SHP77 treated with DMSO at 0.1 percent for 48 hours (cell line): ENCODE measurements at regions not wholly inside any gene's neighbourhood (a gene's known extent, or its start where the extent isn't known, plus 50 kb on each side); places are given as distances from the start of the nearest gene placed in this dataset.
A peak's percentile ranks its signal among the peaks of the same experiment; 100 is the strongest.

Experiments
- DNase-seq: peaks from one replicate; lab custom pipeline; 2025; lab: John Stamatoyannopoulos, UW

- no peak for DNase-seq
Measured at GRCh38 chr11:129291546-129291945, 84.1 kb upstream of the BARX2 start.

GRCh38 chr11:129290966-129291365, 84.7 kb upstream of the BARX2 start:
- no peak for DNase-seq

- DNase-seq = no peak
Measured at GRCh38 chr11:129289350-129290040, 86.2 kb upstream of the BARX2 start.

DNA sequence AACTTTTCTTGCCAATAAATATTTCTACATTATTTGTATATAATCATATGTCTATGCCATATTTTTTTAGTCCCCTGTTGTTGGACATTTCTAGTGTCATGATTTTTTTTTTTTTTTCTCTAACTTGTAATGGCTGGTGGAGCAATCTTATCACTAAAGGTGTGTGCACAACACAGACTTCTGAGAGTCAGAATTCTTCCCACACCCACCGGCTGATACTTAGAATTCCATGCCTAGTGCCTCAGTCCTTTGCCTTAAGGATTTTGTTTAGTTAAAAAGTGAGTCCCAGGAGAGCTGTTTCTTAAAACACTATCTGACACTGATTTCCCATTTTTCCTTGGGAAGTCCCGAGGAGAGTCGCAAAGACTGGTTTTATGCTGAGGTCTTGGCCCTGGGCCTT, 87.7 kb upstream of the BARX2 start:
- DNase-seq = no peak

DNA sequence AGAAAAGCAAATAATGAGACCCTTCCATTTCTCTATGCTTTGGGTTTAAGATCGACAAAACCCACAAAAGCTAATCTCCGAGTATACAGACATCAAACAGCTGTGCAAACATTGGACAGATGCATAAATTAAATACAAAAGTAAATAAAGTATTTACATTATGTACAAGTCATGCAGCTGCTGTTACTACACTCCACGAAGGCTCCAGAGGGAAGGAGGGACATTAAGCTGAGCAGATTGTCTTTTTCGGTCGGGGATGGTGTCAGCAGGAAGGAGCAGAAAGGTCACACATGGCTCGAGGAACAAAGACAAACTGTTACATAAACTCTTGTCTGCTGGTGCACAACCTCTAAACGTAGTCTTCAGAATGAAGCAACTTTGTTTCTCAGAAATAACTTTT, 88.8 kb upstream of the BARX2 start:
- peak; percentile 91 for DNase-seq

- no peak for DNase-seq
Measured at GRCh38 chr11:129285402-129285786, 90.3 kb upstream of the BARX2 start.

DNA sequence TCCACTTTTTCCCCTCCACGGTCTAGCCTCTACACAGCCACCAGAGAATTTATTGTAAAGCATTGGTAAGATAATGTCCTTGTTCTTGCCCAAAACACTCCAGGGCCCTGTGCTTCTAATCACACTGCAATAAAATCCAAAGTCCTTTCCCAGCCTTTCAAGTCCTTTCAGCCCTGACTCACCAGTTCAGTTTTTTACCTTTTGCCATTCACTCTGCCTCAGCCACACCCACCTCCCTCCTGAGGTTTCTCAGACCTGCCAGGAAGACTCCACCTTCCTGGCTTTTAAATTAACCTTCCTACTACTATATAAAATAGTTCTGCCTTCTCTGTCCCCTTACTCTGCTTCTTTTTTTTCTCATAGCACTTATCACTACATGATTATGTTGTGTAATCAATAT, 91.0 kb upstream of the ARHGAP32 start:
- no peak for DNase-seq

GRCh38 chr11:129282634-129283033, 90.5 kb upstream of the ARHGAP32 start:
- no peak for DNase-seq

- no peak for DNase-seq
Measured at GRCh38 chr11:129281471-129282415, 89.6 kb upstream of the ARHGAP32 start.

- DNase-seq = no peak
Measured at GRCh38 chr11:129280027-129280811, 88.1 kb upstream of the ARHGAP32 start.

DNA sequence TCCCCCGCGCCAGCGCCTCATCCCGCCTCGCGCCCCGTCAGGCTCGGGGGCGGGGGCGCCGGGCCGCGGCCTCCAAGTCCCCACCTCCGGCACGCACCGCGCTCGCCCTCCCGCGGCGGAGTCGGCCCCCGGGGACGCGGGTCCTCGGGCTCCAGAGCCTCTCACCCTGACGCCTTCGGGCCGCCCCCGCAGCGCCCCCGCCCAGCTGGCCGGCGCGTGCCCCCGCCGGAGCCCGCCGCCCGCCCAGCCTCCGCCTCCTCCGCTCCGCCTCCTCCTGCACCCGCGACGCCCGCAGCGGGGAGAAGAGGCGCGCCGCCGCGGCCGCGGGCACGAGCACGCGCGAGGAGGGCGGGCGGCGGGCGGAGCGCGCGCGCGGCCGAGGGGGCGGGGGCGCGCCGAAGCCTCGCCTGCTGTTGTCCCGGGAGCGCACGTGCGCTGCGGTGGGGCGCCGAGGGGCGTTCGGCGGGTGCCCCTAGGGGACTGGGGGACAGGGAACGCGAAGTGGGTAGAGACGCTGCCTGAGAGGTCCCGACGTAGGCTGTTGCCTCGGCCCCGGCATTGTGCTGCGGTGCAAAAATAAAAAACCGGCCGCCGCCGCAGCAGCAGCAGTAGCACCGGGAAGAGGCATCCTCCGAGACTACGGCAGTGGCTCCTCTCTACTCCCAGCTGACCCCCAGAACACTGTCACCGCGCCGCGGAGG, 87.4 kb upstream of the ARHGAP32 start:
- DNase-seq = peak; percentile 26

DNA sequence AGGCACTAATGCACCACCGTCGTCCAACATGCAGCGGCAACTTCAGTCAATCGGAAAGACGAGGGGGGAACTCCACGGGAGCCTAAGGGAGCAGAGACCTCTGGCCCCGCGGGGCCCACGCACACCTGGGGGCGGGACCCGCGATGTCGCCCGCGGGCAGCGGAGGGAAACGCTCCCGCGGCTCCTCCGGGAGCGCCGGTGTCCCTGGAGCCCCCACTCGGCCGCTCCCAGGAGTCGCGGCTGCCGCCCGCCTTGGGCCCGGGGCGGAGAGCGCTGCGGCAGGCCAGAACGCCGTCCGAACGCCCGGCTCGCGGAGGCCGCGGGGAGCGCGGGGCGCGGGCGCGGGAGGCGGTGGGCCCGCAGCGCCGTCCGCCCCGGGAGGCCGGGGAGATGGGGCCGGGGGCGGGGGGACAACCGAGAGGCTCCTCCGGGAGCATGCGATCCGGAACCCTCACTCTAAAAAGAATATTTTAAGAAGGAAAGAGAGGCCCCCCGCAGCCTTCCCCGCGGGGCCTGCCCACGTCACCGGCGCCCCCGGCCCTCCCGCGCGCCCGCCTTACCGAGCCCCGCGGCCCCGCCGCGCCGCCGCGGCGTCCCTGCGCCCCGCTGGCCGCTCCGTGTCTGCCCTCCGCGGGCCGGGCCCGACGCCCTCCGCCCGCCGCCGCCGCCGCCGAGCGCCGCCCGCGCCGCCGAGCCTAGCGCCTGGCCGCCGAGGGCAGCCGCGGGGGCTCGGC, 86.6 kb upstream of the ARHGAP32 start:
- no peak for DNase-seq

DNA sequence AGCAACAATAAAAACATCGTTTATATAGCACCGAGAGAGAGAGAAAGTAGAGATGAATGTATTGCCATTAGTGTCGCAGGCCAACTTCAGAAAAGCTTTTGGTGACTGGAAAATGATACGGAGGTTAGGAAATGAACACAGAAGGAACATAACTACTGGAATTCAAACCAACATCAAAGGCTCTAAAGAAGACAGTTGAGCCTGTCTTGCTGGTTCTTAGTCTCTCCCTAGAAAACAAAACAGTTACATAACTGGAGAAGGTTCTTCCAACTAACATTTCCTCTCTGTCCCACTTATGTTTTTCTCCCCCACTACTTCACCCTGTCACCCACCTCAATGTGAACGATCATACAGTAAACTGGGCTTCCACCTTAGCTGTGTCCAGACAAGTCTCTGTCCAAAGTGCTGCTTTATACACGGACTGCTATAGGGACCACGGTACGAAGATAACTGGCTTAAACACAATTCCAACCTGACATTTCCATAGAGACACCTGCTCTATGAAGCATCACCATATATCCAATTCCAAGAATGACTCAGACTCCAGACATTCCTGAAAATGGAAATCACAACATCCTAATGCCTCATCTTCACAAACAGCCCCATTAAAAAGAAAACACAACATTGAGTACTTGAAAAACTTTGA, 85.2 kb upstream of the ARHGAP32 start:
- no peak for DNase-seq

DNA sequence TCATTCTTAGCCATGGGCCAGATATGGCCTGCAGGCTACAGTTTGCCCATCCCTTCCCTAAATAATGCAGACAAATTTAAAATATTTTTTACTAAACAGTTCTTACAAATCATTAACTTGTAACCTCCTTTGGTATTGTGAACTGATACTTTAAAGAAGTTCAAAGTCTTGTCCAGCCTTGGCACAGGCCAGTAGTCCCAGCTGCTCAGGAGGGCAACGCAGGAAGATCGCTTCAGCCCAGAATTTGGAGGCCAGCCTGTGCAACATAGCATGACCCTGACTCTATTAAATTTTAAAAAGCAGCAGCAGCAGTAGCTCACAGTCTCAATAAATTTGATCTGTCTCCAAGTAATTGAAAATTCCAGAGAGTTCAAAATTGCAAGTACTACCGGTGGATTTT, 83.7 kb upstream of the ARHGAP32 start:
- DNase-seq = no peak

- DNase-seq = no peak
Measured at GRCh38 chr11:129273944-129274711, 82.0 kb upstream of the ARHGAP32 start.

DNA sequence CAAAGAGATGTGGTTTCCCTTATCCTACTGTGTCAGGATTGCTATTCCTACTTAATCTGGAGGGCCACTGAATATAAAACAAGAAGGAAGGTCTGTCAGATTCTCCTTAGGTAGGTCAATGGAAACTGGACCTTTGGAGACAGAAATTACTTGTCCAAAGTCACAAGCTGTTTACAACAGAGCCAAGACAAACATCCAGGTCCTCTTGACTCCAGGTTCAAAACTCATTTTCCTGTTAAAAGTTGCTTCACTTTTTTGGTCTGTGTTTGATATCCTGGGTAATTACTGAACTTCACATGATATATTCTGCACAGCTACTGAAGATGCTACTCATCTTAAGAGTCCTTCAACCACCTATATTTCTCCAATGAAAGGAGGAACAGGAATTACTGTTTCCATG, 81.2 kb upstream of the ARHGAP32 start:
- DNase-seq = no peak

DNA sequence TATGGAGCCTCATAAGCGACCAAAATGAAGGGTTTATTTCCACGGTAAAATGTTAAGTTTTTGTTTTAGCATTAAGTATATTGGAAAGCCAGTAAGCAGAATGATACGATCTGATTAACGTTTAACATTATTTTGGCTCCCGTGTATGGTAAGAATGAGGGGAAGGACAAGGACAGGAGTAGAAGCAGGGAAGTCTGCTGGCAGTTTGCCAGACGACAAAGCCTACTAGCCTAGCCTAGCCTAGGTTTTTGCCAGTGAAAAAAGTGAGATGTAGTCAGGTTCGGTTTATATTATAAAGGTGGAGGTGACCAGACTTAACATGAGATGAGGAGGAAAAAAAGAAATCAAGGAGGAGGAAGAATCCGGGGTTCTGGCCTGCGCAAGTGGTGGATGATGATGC, 78.9 kb upstream of the ARHGAP32 start:
- no peak for DNase-seq

GRCh38 chr11:129270446-129270845, 78.3 kb upstream of the ARHGAP32 start:
- DNase-seq = no peak

DNA sequence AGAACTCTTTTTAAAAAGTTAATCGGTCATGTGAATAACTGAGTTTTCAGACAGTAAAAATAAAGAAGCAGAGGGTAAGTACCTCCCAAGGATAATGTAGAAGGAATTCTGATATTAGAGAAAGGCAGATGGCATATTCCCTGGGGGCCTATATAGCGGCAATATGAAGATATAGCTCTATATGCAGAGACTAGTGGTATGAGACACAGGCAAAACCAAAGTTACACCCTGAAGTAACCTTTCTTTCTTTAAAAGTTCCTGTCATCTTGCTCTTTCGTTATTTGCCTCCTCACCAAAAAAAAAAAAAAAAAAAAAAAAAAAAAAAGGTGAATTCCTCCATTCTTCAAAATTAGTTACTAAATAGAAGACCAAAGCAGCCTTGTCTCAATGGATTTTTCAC, 76.2 kb upstream of the ARHGAP32 start:
- no peak for DNase-seq

DNA sequence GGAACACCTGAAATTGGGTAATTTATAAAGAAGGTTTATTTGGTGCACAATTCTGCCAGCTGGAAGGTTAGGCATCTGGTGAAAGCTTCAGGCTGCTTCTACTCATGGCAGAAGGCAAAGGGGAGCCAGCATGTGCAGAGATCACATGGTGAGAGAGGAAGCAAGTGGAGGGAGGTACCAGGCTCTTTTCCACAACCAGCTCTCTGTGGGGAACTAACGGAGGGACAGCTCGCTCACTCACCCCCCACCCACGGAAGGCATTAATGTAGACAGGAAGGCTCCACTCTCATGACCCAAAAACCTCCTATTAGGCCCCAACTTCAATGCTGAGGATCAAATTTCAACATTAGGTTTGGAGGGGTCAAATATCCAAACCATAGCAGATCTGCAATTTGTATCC, 75.6 kb upstream of the ARHGAP32 start:
- DNase-seq = no peak
